Stimulated activated CD4-positive, alpha-beta T cell treated with anti-CD3 and anti-CD28 coated beads, Interleukin-12 subunit alpha, Interleukin-12 subunit beta, amount 100 ng/mL, for 48 hours (primary cell): ENCODE measurements at regions not wholly inside any gene's neighbourhood (a gene's known extent, or its start where the extent isn't known, plus 50 kb on each side); places are given as distances from the start of the nearest gene placed in this dataset.
"Not testable (repeated sequence)": the region's sequence is repeated elsewhere in the genome, so short reads cannot be mapped to it uniquely, and the experiment has no call there.

Source experiments
- DNase-seq, 3 donors: peaks; one replicate each; pipeline ENCODE4 v3.0.0-alpha.2; 2020; ENCODE audit warnings: low read depth in 2 of 3, low spot score in 1 of 3

GRCh38 chr20:12570371-12570770 lies 438.4 kb upstream of the SPTLC3 start:
- DNase-seq, result no peak

DNA sequence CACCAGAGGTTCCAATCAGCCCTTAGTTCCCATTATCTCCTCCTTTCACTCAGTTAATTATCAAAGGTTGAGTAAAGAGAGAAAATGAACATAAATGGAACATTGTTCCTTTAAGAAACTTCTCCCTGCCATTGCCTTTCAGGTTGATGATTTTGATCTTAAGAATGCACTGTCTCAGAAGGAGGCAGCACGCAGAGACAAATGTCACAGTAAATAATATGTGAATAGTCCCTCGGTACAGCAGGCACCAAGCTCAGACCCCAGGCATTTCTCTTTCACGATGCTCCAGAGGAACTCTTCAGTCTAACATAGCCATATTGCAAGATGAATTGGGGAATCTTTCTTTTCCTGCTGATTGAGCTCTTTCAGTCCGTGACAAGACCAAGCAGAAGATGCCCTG lies 435.3 kb upstream of the SPTLC3 start:
- no peak for DNase-seq

- DNase-seq, result no peak
These were observed 433.2 kb upstream of the SPTLC3 start for GRCh38 chr20:12575352-12576095.

GRCh38 chr20:12577213-12577612 lies 431.6 kb upstream of the SPTLC3 start:
- DNase-seq, result no peak

GRCh38 chr20:12581644-12582289 lies 427.0 kb upstream of the SPTLC3 start:
- DNase-seq, result no peak

DNA sequence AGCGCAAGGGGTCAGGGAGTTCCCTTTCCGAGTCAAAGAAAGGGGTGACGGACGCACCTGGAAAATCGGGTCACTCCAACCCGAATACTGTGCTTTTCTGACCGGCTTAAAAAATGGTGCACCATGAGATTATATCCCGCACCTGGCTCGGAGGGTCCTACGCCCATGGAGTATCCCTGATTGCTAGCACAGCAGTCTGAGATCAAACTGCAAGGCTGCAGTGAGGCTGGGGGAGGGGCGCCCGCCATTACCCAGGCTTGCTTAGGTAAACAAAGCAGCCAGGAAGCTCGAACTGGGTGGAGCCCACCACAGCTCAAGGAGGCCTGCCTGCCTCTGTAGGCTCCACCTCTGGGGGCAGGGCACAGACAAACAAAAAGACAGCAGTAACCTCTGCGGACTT lies 426.1 kb upstream of the SPTLC3 start:
- DNase-seq, result not testable (repeated sequence)

DNA sequence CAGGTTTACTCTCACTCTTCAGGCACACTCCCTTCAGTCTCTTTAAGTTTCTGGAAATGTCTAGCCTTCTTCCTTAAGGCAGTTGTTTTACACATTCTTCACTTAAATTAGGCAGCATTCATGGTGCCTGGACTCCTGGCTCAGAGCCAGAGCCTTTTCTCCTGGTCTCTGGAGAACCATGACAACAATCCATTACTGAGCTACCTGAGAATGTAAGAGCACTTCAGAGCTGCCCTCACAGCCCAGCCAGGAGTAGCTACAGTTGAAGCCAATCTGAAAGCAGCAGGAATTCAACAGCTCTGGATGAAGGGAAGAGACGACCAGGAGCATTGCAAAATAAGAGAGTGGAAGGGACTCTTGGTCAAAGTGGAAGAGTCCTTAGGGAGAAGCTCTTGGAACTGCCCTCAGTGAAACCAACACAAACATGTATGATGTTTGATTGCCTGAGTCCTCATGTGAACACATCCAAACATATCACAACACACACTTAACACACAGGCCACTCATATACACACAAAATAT lies 416.8 kb upstream of the SPTLC3 start:
- DNase-seq, result no peak

GRCh38 chr20:12592756-12593155 lies 416.0 kb upstream of the SPTLC3 start:
- DNase-seq, result no peak

DNA sequence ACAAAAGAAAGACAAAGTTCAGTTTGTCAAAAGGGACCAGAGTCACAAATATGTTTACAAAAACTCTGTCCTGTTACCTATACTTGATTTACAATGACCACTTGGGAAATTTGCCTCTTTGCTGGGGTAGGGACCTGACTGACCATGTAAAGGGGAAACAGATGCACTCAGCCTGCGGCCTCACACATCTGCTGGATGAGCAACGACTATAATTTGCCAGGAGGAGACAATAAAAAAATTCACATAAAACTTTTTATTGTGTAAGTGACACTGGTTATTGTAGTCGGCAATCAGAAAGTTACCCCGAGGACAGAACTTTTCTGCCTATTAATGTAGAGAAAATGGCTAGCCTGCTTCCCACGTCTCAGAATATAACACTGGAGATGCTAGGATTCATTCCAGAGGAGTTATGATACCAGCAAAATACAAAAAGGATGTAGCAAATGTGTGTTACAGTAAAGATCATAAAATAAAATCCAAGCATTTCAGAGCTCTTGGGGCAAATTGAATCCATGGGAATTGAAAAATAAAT lies 415.4 kb upstream of the SPTLC3 start:
- DNase-seq, result no peak

- DNase-seq, result no peak
These were observed 414.2 kb upstream of the SPTLC3 start for GRCh38 chr20:12594410-12595088.

- no peak for DNase-seq
These were observed 412.9 kb upstream of the SPTLC3 start for GRCh38 chr20:12595841-12596240.

DNA sequence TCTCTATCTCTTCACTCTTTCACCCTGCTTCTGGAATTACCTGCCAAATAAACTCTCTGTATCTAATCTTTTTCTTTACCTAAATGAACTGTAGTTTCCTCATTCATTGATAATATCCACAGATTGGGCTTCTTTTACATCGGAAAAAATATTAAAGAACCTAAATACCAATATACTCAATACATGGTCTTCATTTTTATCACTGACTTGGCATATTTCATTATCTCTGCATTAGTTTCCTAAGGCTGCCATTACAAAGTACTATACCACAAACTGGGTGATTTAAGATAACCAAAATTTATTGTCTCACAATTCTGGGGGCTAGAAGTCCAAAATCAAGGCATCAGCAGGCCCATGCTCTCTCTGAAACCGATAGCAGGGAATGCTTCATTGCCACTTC lies 411.9 kb upstream of the SPTLC3 start:
- no peak for DNase-seq

- no peak for DNase-seq
These were observed 411.2 kb upstream of the SPTLC3 start for GRCh38 chr20:12597551-12597950.

DNA sequence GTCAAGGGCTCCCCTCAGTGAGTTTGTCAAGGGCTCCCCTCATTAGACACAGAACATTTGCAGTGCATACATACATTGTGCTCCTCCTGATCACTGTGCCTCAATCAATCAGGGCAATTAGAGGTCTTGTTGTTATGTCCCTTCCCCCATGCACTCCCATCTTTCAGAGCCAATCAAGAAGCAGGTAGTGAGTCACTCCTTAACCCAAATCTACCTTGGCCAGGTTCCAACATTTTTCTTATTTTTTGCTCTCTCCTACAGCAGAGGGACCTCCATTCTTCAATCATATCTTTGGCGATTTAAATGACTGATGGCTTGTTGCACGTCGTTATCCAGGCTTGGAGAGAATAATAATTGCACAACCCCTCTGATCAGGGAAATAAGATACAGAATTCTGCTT lies 409.9 kb upstream of the SPTLC3 start:
- DNase-seq, result no peak

DNA sequence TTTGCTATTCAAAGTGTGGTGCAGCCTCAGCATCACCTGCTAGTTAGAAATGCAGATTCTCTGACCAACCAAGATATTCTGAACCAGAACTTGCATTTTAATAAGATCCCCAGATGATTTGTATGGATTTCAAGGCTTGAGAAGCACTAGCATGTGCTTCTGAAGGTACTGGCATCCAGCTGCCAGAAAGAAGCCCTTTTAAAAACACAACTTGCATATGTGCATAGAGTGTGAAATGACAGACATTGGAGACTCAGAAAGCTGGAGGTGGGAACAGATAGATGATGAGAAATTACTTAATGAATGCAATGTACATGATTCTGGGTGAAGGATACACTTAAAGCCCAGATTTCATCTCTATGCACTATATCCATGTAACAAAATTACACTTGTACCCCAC lies 409.3 kb upstream of the SPTLC3 start:
- no peak for DNase-seq

DNA sequence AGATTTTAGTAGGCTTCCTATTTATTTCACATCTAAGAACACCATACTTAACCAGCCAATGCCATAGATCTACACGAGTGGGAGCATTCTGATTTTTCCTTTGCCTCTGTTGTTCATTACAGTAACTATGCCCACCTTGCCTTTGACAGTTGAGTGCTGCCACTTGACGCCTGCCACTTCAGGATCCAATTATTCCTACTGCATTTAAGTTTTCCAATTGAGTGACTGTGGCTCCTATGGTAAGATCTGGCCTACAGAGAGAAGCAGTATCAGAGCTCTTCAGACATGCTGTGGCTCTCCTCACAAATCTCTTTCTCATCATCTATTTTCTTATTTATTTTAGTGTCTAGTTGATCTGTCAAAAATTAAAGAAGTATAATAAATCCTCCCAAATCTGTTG lies 403.0 kb upstream of the SPTLC3 start:
- no peak for DNase-seq

GRCh38 chr20:12610871-12611270 lies 397.9 kb upstream of the SPTLC3 start:
- DNase-seq, result no peak

DNA sequence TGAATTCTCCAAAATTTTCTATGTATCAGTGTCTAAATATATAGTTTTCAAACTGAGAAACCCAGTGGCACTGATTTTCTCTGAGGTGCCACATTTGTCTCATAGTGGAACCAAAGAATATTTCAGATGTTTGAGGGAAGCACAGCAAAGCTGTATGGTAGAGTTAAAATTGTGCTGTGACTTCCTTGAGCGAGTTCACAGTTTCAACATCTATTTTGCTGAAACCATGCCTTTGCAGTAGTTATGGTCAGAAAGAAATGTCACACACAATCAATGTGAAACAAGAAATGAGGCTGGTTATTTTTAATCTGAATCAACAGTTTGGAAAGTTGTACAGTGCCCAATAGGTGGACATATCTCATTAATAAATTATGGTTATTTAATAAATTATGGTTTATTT lies 394.0 kb upstream of the SPTLC3 start:
- DNase-seq, result no peak

DNA sequence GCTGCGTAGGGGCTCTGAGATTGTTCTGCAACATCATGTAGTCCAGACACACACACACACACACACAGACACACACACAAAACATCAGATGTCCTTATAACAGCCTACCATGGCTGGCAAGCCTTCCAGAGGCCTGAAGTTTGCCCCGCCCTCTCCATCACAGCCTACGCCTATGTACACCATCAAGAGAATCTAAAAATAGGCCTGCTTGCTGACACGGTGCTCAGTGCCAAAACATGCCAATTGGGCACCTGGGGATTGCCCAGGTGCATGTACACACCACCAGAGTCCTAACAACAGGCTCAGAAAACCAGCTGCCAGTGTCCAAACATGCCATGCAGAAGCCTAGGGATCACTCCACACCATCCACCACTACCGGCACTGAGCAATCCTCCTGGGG lies 391.7 kb upstream of the SPTLC3 start:
- no peak for DNase-seq

DNA sequence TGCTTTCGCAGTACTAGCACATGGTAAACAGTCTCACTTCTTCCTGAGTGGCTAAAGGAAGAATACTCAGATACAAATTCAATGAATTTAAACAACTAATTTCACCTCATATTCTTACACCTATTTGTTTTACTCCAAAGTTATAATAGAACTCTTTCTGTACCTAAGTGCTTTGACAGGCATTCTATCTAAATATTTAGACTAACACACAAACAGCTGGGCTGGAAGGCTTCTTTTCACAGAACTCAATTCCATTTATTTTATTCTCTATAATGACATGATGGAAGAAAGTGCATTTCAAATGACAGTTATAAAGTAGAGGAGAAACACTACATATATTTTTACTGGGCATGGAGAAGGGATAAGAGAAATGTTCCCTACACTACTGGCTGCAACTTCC lies 384.9 kb upstream of the SPTLC3 start:
- no peak for DNase-seq

DNA sequence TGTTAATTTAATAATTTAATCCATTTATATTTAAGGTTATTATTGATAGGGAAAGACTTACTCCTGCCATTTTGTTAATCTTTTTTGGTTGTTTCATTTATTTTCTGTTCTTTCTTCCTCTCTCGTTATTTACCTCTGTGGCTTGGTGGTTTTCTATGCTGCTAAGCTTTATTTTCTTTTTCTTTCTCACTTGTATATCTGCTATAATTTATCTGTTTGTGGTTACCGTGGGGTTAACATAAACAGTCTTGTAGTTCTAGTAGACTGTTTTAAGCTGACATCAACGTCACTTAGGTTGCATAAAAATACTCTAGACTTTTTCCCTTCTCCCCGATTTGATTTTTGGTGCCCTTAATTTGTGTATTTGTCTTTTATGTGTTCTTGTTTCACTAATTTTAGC lies 381.3 kb upstream of the SPTLC3 start:
- DNase-seq, result no peak
